WTC11 (cell line): ENCODE measurements at regions not wholly inside any gene's neighbourhood (a gene's known extent, or its start where the extent isn't known, plus 50 kb on each side); places are given as distances from the start of the nearest gene placed in this dataset.

Experiments
- ETV6 ChIP-seq: sonication (generic); formaldehyde crosslinking; IDR thresholded peaks from 2 replicates; pipeline ENCODE4 v1.8.1; 2022; ENCODE audit warnings: mild to moderate bottlenecking, missing genetic modification reagents
- FOXJ3 ChIP-seq: sonication (generic); formaldehyde crosslinking; IDR thresholded peaks from 2 replicates; pipeline ENCODE4 v1.9.0; 2021; ENCODE audit warnings: missing genetic modification reagents, mild to moderate bottlenecking, borderline replicate concordance
- JUN ChIP-seq: sonication (generic); formaldehyde crosslinking; IDR thresholded peaks from 2 replicates; pipeline ENCODE4 v1.8.0; 2023; ENCODE audit warnings: mild to moderate bottlenecking, missing genetic modification reagents
- MAX ChIP-seq: sonication (generic); formaldehyde crosslinking; IDR thresholded peaks from 2 replicates; pipeline ENCODE4 v1.8.0; 2022; ENCODE audit warnings: mild to moderate bottlenecking, missing genetic modification reagents
- OVOL2 ChIP-seq: fragments of 250-450 bp; sonication (Bioruptor Pico); IDR thresholded peaks from 2 replicates; pipeline ENCODE4 v1.9.0; 2021; ENCODE audit warnings: mild to moderate bottlenecking, borderline replicate concordance
- ZBTB21 ChIP-seq: sonication (generic); formaldehyde crosslinking; IDR thresholded peaks from 2 replicates; pipeline ENCODE4 v1.8.1; 2023; ENCODE audit warnings: mild to moderate bottlenecking, missing genetic modification reagents, borderline replicate concordance
- ZNF121 ChIP-seq: sonication (generic); formaldehyde crosslinking; IDR thresholded peaks from 2 replicates; pipeline ENCODE4 v1.8.0; 2023; ENCODE audit warnings: missing genetic modification reagents
- ZNF263 ChIP-seq: sonication (generic); formaldehyde crosslinking; IDR thresholded peaks from 2 replicates; pipeline ENCODE4 v1.8.1; 2022; ENCODE audit warnings: low read depth, mild to moderate bottlenecking, moderate library complexity, missing genetic modification reagents
- ZNF396 ChIP-seq: fragments of 250-450 bp; sonication (Bioruptor Pico); IDR thresholded peaks from 2 replicates; pipeline ENCODE4 v1.8.0; 2021; ENCODE audit warnings: mild to moderate bottlenecking, moderate library complexity, borderline replicate concordance
- TF ChIP-seq, protein P1 (sequence below): sonication (generic); formaldehyde crosslinking; IDR thresholded peaks from 2 replicates; pipeline ENCODE4 v1.8.0; 2023; ENCODE audit warnings: mild to moderate bottlenecking, missing genetic modification reagents
- TF ChIP-seq, protein P2 (sequence below): fragments of 200-600 bp; IDR thresholded peaks from 2 replicates; pipeline ENCODE4 v1.8.0; 2022; ENCODE audit warnings: antibody characterized with exemption
- TF ChIP-seq, protein P3 (sequence below): sonication (generic); formaldehyde crosslinking; IDR thresholded peaks from 2 replicates; pipeline ENCODE4 v1.8.1; 2023; ENCODE audit warnings: mild to moderate bottlenecking, moderate library complexity, missing genetic modification reagents
- TF ChIP-seq, protein P4 (sequence below): sonication (generic); formaldehyde crosslinking; IDR thresholded peaks from 2 replicates; pipeline ENCODE4 v1.8.1; 2023; ENCODE audit warnings: mild to moderate bottlenecking, missing genetic modification reagents, moderate library complexity

GRCh38 chr10:43972976-43973647, 324.4 kb upstream of the ZNF32 start:
- TF ChIP-seq, protein P1, sequence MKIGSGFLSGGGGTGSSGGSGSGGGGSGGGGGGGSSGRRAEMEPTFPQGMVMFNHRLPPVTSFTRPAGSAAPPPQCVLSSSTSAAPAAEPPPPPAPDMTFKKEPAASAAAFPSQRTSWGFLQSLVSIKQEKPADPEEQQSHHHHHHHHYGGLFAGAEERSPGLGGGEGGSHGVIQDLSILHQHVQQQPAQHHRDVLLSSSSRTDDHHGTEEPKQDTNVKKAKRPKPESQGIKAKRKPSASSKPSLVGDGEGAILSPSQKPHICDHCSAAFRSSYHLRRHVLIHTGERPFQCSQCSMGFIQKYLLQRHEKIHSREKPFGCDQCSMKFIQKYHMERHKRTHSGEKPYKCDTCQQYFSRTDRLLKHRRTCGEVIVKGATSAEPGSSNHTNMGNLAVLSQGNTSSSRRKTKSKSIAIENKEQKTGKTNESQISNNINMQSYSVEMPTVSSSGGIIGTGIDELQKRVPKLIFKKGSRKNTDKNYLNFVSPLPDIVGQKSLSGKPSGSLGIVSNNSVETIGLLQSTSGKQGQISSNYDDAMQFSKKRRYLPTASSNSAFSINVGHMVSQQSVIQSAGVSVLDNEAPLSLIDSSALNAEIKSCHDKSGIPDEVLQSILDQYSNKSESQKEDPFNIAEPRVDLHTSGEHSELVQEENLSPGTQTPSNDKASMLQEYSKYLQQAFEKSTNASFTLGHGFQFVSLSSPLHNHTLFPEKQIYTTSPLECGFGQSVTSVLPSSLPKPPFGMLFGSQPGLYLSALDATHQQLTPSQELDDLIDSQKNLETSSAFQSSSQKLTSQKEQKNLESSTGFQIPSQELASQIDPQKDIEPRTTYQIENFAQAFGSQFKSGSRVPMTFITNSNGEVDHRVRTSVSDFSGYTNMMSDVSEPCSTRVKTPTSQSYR (CRISPR knock-in tag), result no peak
- TF ChIP-seq, protein P2, sequence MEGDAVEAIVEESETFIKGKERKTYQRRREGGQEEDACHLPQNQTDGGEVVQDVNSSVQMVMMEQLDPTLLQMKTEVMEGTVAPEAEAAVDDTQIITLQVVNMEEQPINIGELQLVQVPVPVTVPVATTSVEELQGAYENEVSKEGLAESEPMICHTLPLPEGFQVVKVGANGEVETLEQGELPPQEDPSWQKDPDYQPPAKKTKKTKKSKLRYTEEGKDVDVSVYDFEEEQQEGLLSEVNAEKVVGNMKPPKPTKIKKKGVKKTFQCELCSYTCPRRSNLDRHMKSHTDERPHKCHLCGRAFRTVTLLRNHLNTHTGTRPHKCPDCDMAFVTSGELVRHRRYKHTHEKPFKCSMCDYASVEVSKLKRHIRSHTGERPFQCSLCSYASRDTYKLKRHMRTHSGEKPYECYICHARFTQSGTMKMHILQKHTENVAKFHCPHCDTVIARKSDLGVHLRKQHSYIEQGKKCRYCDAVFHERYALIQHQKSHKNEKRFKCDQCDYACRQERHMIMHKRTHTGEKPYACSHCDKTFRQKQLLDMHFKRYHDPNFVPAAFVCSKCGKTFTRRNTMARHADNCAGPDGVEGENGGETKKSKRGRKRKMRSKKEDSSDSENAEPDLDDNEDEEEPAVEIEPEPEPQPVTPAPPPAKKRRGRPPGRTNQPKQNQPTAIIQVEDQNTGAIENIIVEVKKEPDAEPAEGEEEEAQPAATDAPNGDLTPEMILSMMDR, result no peak
- no peak for TF ChIP-seq FOXJ3
- no peak for TF ChIP-seq ETV6 (CRISPR knock-in tag)
- no peak for TF ChIP-seq OVOL2 (CRISPR knock-in tag)
- no peak for TF ChIP-seq ZBTB21 (CRISPR knock-in tag)
- TF ChIP-seq MAX (CRISPR knock-in tag), result no peak
- no peak for TF ChIP-seq ZNF396 (CRISPR knock-in tag)
- TF ChIP-seq, protein P3, sequence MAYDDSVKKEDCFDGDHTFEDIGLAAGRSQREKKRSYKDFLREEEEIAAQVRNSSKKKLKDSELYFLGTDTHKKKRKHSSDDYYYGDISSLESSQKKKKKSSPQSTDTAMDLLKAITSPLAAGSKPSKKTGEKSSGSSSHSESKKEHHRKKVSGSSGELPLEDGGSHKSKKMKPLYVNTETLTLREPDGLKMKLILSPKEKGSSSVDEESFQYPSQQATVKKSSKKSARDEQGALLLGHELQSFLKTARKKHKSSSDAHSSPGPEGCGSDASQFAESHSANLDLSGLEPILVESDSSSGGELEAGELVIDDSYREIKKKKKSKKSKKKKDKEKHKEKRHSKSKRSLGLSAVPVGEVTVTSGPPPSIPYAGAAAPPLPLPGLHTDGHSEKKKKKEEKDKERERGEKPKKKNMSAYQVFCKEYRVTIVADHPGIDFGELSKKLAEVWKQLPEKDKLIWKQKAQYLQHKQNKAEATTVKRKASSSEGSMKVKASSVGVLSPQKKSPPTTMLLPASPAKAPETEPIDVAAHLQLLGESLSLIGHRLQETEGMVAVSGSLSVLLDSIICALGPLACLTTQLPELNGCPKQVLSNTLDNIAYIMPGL (CRISPR knock-in tag), result no peak
- no peak for TF ChIP-seq ZNF263
- TF ChIP-seq JUN (CRISPR knock-in tag), result no peak
- TF ChIP-seq, protein P4, sequence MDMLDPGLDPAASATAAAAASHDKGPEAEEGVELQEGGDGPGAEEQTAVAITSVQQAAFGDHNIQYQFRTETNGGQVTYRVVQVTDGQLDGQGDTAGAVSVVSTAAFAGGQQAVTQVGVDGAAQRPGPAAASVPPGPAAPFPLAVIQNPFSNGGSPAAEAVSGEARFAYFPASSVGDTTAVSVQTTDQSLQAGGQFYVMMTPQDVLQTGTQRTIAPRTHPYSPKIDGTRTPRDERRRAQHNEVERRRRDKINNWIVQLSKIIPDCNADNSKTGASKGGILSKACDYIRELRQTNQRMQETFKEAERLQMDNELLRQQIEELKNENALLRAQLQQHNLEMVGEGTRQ (CRISPR knock-in tag), result no peak
- TF ChIP-seq ZNF121 (CRISPR knock-in tag), result no peak
